ENCODE measurements at regions not wholly inside any gene's neighbourhood (a gene's known extent, or its start where the extent isn't known, plus 50 kb on each side); places are given as distances from the start of the nearest gene placed in this dataset.

- H3K4ac ChIP-seq (replicated peaks; ENCODE audit: insufficient read length, low read depth, low read length) = no peak overlapping the region
- CTCF ChIA-PET (ENCODE audit: partially characterized antibody) = interaction anchor here (0.6 to 1.9 kb wide), 3 partner anchors 13 to 579 kb away, joined by 3 to 4 read pairs (median 3); no protein-coding TSS in a partner anchor
- WGBS, 2 experiments (ENCODE audit: extremely low coverage in 1 of 2, insufficient coverage in 1 of 2, insufficient read length in 1 of 2, insufficient replicate concordance in 2 of 2, low coverage in 1 of 2, low lambda C conversion rate in 2 of 2, missing lambda C conversion rate in 1 of 2) = 50% methylated on average over 2 of the region's 2 CpGs; no CpG with 5 or more reads in 1 of the 2 experiments
- no peaks in the 10 kb centered on the region for H3K79me1 ChIP-seq (ENCODE audit: low read depth, low read length)
- DNase-seq (ENCODE audit: low read depth in 1 of 2, low spot score in 2 of 2) (no peak), FAIRE-seq (no peak)
- no peak overlapping the region for H3K14ac ChIP-seq (ENCODE audit: insufficient read length)
- no peak overlapping the region for H3K27ac ChIP-seq (ENCODE audit: low read depth, low read length)
- no peaks in the 10 kb centered on the region for H3K27me3 ChIP-seq (replicated peaks in 1 of 4; ENCODE audit: control insufficient read depth in 3 of 4, extremely low read depth in 1 of 4, insufficient read depth in 3 of 4, low read length in 3 of 4)
- H3K4me3 ChIP-seq (ENCODE audit: extremely low read depth in 1 of 4, insufficient read depth in 2 of 4, low read depth in 3 of 4, low read length in 4 of 4) = no peak overlapping the region
- no peaks in the 10 kb centered on the region for H3K36me3 ChIP-seq (ENCODE audit: control insufficient read depth in 2 of 4, insufficient read depth in 4 of 4, low read length in 3 of 4)
- H3K56ac ChIP-seq (replicated peaks; ENCODE audit: insufficient read length, low read depth, low read length) = no peak overlapping the region
- no peak overlapping the region for H4K91ac ChIP-seq (replicated peaks; ENCODE audit: insufficient read length, low read length)
- no peak for TF ChIP-seq KDM4A (IDR thresholded peaks at IDR 0.05; ENCODE audit: low read depth, low read length, severe bottlenecking)
- TF ChIP-seq MAFK (IDR thresholded peaks at IDR 0.05; ENCODE audit: low read depth, low read length) = no peak
- TF ChIP-seq NANOG (IDR thresholded peaks at IDR 0.05; ENCODE audit: insufficient read depth, low read depth, low read length, poor library complexity, severe bottlenecking) = no peak
- TF ChIP-seq CHD1 (IDR thresholded peaks at IDR 0.05; ENCODE audit: low read depth, low read length) = no peak
- TF ChIP-seq TBP (IDR thresholded peaks at IDR 0.05; ENCODE audit: low read depth, low read length) = no peak
- no peak for TF ChIP-seq TAF7 (optimal IDR thresholded peaks at IDR 0.05; ENCODE audit: borderline replicate concordance, low read depth, low read length)
- TF ChIP-seq ATF3 (IDR thresholded peaks at IDR 0.05; ENCODE audit: insufficient read depth, low read depth, low read length) = no peak
- no peak for TF ChIP-seq RNF2 (IDR thresholded peaks at IDR 0.05; ENCODE audit: borderline replicate concordance, low read depth, low read length, missing control alignments, poor library complexity, severe bottlenecking)
- no peak for TF ChIP-seq EP300 (IDR thresholded peaks at IDR 0.05; ENCODE audit: borderline replicate concordance in 1 of 2, low read depth in 2 of 2, low read length in 2 of 2)
- no peaks in the 10 kb centered on the region for H3K23me2 ChIP-seq (ENCODE audit: low read depth, low read length)
- H2AFZ ChIP-seq (ENCODE audit: low read length) = peak overlapping the region; percentile 57; the same call in 1 of the 2 replicates
- POLR2A ChIA-PET (ENCODE audit: partially characterized antibody) = no interaction called here
- no peak overlapping the region for H2BK5ac ChIP-seq (ENCODE audit: low read depth, low read length)
- H4K8ac ChIP-seq (ENCODE audit: extremely low read depth, insufficient read depth, low read length) = no peak overlapping the region
- H4K5ac ChIP-seq (ENCODE audit: insufficient read length, low read depth, low read length) = no peak overlapping the region
- no peak overlapping the region for H3K23ac ChIP-seq (ENCODE audit: insufficient read length)
- no peaks in the 10 kb centered on the region for H3K79me2 ChIP-seq (ENCODE audit: control insufficient read depth in 1 of 2, insufficient read depth in 2 of 2, low read length in 2 of 2)
- H4K20me1 ChIP-seq (replicated peaks in 1 of 2; ENCODE audit: control insufficient read depth in 1 of 2, insufficient read depth in 2 of 2, low read length in 2 of 2) = no peaks in the 10 kb centered on the region
- no peak overlapping the region for H3K9ac ChIP-seq (replicated peaks in 1 of 4; ENCODE audit: extremely low read depth in 1 of 4, low read depth in 3 of 4, low read length in 3 of 4)
- H2BK120ac ChIP-seq (replicated peaks; ENCODE audit: low read depth, low read length) = no peak overlapping the region
- no peak overlapping the region for H2AK5ac ChIP-seq (ENCODE audit: low read depth, low read length)
- H2BK20ac ChIP-seq (ENCODE audit: low read length) = no peak overlapping the region
- no peaks in the 10 kb centered on the region for H3K4me1 ChIP-seq (replicated peaks in 1 of 4; ENCODE audit: control insufficient read depth in 3 of 4, insufficient read depth in 4 of 4, low read length in 3 of 4)
- H3K4me2 ChIP-seq (ENCODE audit: insufficient read depth in 1 of 2, low read depth in 2 of 2, low read length in 2 of 2) = no peak overlapping the region
- H2BK15ac ChIP-seq (ENCODE audit: low read length) = no peak overlapping the region
- no peaks in the 10 kb centered on the region for H3K9me3 ChIP-seq (ENCODE audit: insufficient read depth in 2 of 2, low read depth in 1 of 2, low read length in 1 of 2)
- no peak overlapping the region for H3K18ac ChIP-seq (ENCODE audit: extremely low read depth, low read length)
- no peak overlapping the region for H2BK12ac ChIP-seq (ENCODE audit: low read depth, low read length)
These were observed 1474.1 kb upstream of the SLC39A10 start for GRCh38 chr2:194182888-194183287.
